SK-N-SH treated with all-trans-retinoic acid at 6 μM for 48 hours (cell line): ENCODE measurements at regions not wholly inside any gene's neighbourhood (a gene's known extent, or its start where the extent isn't known, plus 50 kb on each side); places are given as distances from the start of the nearest gene placed in this dataset.
"Not testable (repeated sequence)": the region's sequence is repeated elsewhere in the genome, so short reads cannot be mapped to it uniquely, and the experiment has no call there.

Experiments used
- ATAC-seq: fragments of 200-7000 bp; cut with Tn5 transposase; 3 replicates; pipeline ENCODE4 v1.9.1; 2020; ENCODE audit warnings: mild to moderate bottlenecking, moderate library complexity
- ARNTL ChIP-seq: fragments of 450-650 bp; formaldehyde crosslinking; IDR thresholded peaks from 2 replicates; pipeline ENCODE4 v1.5.0; 2020; ENCODE audit warnings: low read depth, mild to moderate bottlenecking, moderate library complexity, borderline replicate concordance
- BACH2 ChIP-seq: fragments of 250-450 bp; sonication (Bioruptor Pico); IDR thresholded peaks from 2 replicates; pipeline ENCODE4 v1.9.0; 2021; ENCODE audit warnings: mild to moderate bottlenecking, borderline replicate concordance
- CSDC2 ChIP-seq: fragments of 250-450 bp; sonication (Bioruptor Pico); IDR thresholded peaks from 2 replicates; pipeline ENCODE4 v1.5.0; 2020; ENCODE audit warnings: mild to moderate bottlenecking, moderate library complexity
- ESRRG ChIP-seq: fragments of 250-450 bp; sonication (Bioruptor Pico); IDR thresholded peaks from 2 replicates; pipeline ENCODE4 v1.6.1; 2021; ENCODE audit warnings: mild to moderate bottlenecking
- GLIS3 ChIP-seq: fragments of 250-450 bp; sonication (Bioruptor Pico); IDR thresholded peaks from 2 replicates; pipeline ENCODE4 v1.5.0; 2020; ENCODE audit warnings: mild to moderate bottlenecking, moderate library complexity
- ISL1 ChIP-seq: fragments of 250-450 bp; sonication (Bioruptor Pico); IDR thresholded peaks from 2 replicates; pipeline ENCODE4 v2.1.2; 2022; ENCODE audit warnings: mild to moderate bottlenecking, moderate library complexity
- OSR1 ChIP-seq: fragments of 250-450 bp; sonication (Bioruptor Pico); IDR thresholded peaks from 2 replicates; pipeline ENCODE4 v1.8.0; 2022; ENCODE audit warnings: moderate library complexity, mild to moderate bottlenecking, inconsistent platforms
- PPARA ChIP-seq: fragments of 250-450 bp; sonication (Bioruptor Pico); IDR thresholded peaks from 2 replicates; pipeline ENCODE4 v1.5.0; 2020; ENCODE audit warnings: mild to moderate bottlenecking, borderline replicate concordance
- RARB ChIP-seq: fragments of 250-450 bp; sonication (Bioruptor Pico); IDR thresholded peaks from 2 replicates; pipeline ENCODE4 v1.8.0; 2021; ENCODE audit warnings: mild to moderate bottlenecking, moderate library complexity
- TCF4 ChIP-seq: fragments of 250-450 bp; sonication (Bioruptor Pico); IDR thresholded peaks from 2 replicates; pipeline ENCODE4 v1.8.0; 2021; ENCODE audit warnings: mild to moderate bottlenecking, moderate library complexity, borderline replicate concordance
- TOX ChIP-seq: fragments of 250-450 bp; sonication (Bioruptor Pico); IDR thresholded peaks from 2 replicates; pipeline ENCODE4 v1.8.0; 2021; ENCODE audit warnings: mild to moderate bottlenecking, moderate library complexity, borderline replicate concordance
- ZC3H10 ChIP-seq: fragments of 250-450 bp; sonication (Bioruptor Pico); IDR thresholded peaks from 2 replicates; pipeline ENCODE4 v1.5.1; 2021; ENCODE audit warnings: mild to moderate bottlenecking, moderate library complexity
- ZFP3 ChIP-seq: fragments of 250-450 bp; sonication (Bioruptor Pico); IDR thresholded peaks from 2 replicates; pipeline ENCODE4 v1.5.0; 2020; ENCODE audit warnings: mild to moderate bottlenecking, moderate library complexity
- ZFP30 ChIP-seq: fragments of 450-650 bp; formaldehyde crosslinking; IDR thresholded peaks from 2 replicates; pipeline ENCODE4 v1.5.0; 2022; ENCODE audit warnings: mild to moderate bottlenecking, moderate library complexity
- ZNF565 ChIP-seq: fragments of 450-650 bp; formaldehyde crosslinking; conservative IDR thresholded peaks from 2 replicates; pipeline ENCODE4 v1.5.0; 2020; ENCODE audit warnings: low read depth, mild to moderate bottlenecking, moderate library complexity
- ZNF70 ChIP-seq: fragments of 450-650 bp; formaldehyde crosslinking; IDR thresholded peaks from 2 replicates; pipeline ENCODE4 v1.5.0; 2020; ENCODE audit warnings: mild to moderate bottlenecking, moderate library complexity
- ZNF8 ChIP-seq: fragments of 450-650 bp; formaldehyde crosslinking; IDR thresholded peaks from 2 replicates; pipeline ENCODE4 v1.5.0; 2020; ENCODE audit warnings: mild to moderate bottlenecking, moderate library complexity
- TF ChIP-seq, protein P1 (sequence below): fragments of 250-450 bp; sonication (Bioruptor Pico); IDR thresholded peaks from 2 replicates; pipeline ENCODE4 v1.5.0; 2020; ENCODE audit warnings: mild to moderate bottlenecking, moderate library complexity
- TF ChIP-seq, protein P2 (sequence below): fragments of 250-450 bp; sonication (Bioruptor Pico); IDR thresholded peaks from 2 replicates; pipeline ENCODE4 v1.8.0; 2020; ENCODE audit warnings: mild to moderate bottlenecking, moderate library complexity, borderline replicate concordance
- TF ChIP-seq, protein P3 (sequence below): fragments of 250-450 bp; sonication (Bioruptor Pico); IDR thresholded peaks from 2 replicates; pipeline ENCODE4 v1.5.1; 2021; ENCODE audit warnings: mild to moderate bottlenecking, moderate library complexity
- TF ChIP-seq, protein P4 (sequence below): fragments of 250-450 bp; sonication (Bioruptor Pico); IDR thresholded peaks from 2 replicates; pipeline ENCODE4 v1.5.1; 2020; ENCODE audit warnings: low read depth, mild to moderate bottlenecking, moderate library complexity
- TF ChIP-seq, protein P5 (sequence below): fragments of 250-450 bp; sonication (Bioruptor Pico); IDR thresholded peaks from 2 replicates; pipeline ENCODE4 v1.8.0; 2021; ENCODE audit warnings: low read depth, mild to moderate bottlenecking, moderate library complexity, borderline replicate concordance

DNA sequence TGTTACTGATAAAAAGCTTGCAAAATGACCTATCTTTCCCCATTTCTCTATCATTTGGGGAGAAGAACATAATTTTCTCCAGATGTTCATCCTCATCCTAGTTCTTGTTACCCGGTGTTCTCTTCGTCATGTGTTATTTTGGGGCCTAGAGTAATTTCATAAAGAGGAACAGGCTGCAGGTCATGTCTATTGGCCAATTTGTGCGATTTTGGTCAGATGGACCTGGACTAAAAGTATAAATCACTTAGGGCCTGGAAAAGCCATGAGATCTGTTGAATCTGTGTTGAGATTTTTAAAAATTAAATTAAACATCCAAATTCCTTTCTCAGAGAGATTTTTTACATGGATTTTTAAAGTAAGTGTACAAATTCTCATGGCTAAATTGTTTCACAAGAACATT, 241.3 kb upstream of the PLXNA2 start:
- TF ChIP-seq, protein P1, sequence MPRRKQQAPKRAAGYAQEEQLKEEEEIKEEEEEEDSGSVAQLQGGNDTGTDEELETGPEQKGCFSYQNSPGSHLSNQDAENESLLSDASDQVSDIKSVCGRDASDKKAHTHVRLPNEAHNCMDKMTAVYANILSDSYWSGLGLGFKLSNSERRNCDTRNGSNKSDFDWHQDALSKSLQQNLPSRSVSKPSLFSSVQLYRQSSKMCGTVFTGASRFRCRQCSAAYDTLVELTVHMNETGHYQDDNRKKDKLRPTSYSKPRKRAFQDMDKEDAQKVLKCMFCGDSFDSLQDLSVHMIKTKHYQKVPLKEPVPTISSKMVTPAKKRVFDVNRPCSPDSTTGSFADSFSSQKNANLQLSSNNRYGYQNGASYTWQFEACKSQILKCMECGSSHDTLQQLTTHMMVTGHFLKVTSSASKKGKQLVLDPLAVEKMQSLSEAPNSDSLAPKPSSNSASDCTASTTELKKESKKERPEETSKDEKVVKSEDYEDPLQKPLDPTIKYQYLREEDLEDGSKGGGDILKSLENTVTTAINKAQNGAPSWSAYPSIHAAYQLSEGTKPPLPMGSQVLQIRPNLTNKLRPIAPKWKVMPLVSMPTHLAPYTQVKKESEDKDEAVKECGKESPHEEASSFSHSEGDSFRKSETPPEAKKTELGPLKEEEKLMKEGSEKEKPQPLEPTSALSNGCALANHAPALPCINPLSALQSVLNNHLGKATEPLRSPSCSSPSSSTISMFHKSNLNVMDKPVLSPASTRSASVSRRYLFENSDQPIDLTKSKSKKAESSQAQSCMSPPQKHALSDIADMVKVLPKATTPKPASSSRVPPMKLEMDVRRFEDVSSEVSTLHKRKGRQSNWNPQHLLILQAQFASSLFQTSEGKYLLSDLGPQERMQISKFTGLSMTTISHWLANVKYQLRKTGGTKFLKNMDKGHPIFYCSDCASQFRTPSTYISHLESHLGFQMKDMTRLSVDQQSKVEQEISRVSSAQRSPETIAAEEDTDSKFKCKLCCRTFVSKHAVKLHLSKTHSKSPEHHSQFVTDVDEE (CRISPR knock-in tag): no peak
- TF ChIP-seq, protein P2, sequence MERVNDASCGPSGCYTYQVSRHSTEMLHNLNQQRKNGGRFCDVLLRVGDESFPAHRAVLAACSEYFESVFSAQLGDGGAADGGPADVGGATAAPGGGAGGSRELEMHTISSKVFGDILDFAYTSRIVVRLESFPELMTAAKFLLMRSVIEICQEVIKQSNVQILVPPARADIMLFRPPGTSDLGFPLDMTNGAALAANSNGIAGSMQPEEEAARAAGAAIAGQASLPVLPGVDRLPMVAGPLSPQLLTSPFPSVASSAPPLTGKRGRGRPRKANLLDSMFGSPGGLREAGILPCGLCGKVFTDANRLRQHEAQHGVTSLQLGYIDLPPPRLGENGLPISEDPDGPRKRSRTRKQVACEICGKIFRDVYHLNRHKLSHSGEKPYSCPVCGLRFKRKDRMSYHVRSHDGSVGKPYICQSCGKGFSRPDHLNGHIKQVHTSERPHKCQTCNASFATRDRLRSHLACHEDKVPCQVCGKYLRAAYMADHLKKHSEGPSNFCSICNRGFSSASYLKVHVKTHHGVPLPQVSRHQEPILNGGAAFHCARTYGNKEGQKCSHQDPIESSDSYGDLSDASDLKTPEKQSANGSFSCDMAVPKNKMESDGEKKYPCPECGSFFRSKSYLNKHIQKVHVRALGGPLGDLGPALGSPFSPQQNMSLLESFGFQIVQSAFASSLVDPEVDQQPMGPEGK (CRISPR knock-in tag): no peak
- TF ChIP-seq ISL1 (no peak), CSDC2 (no peak), ESRRG (CRISPR knock-in tag) (no peak), RARB (CRISPR knock-in tag) (no peak), ZNF70 (CRISPR knock-in tag) (no peak), TOX (no peak), OSR1 (CRISPR knock-in tag) (no peak), BACH2 (no peak), ARNTL (no peak), GLIS3 (CRISPR knock-in tag) (no peak), PPARA (CRISPR knock-in tag) (no peak), ZNF8 (CRISPR knock-in tag) (no peak), ZC3H10 (CRISPR knock-in tag) (no peak)
- TF ChIP-seq, protein P3, sequence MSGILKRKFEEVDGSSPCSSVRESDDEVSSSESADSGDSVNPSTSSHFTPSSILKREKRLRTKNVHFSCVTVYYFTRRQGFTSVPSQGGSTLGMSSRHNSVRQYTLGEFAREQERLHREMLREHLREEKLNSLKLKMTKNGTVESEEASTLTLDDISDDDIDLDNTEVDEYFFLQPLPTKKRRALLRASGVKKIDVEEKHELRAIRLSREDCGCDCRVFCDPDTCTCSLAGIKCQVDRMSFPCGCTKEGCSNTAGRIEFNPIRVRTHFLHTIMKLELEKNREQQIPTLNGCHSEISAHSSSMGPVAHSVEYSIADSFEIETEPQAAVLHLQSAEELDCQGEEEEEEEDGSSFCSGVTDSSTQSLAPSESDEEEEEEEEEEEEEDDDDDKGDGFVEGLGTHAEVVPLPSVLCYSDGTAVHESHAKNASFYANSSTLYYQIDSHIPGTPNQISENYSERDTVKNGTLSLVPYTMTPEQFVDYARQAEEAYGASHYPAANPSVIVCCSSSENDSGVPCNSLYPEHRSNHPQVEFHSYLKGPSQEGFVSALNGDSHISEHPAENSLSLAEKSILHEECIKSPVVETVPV (CRISPR knock-in tag): no peak
- TF ChIP-seq, protein P4, sequence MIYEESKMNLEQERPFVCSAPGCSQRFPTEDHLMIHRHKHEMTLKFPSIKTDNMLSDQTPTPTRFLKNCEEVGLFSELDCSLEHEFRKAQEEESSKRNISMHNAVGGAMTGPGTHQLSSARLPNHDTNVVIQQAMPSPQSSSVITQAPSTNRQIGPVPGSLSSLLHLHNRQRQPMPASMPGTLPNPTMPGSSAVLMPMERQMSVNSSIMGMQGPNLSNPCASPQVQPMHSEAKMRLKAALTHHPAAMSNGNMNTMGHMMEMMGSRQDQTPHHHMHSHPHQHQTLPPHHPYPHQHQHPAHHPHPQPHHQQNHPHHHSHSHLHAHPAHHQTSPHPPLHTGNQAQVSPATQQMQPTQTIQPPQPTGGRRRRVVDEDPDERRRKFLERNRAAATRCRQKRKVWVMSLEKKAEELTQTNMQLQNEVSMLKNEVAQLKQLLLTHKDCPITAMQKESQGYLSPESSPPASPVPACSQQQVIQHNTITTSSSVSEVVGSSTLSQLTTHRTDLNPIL: no peak
- ATAC-seq: no peak

DNA sequence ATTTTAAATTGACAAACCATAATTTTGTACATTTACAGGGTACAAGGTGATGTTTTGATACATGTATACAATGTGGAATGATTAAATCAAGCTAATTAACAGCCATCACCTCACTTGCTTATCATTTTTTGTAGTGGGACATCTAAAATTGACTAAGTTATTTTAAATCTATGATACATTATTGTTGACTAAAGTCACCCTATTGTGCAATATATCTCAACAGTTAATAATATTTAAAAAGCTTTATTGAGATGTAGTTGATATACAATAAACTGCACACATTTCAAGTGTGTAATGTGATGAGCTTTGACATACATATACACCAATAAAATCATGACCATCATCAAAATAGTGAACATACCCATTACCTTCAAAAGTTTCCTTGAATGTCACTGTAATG, 242.5 kb upstream of the PLXNA2 start:
- ATAC-seq: no peak
- TF ChIP-seq ESRRG (CRISPR knock-in tag): no peak
- TF ChIP-seq ZFP3: no peak
- no peak for TF ChIP-seq RARB (CRISPR knock-in tag)
- TF ChIP-seq ZNF565: no peak
- TF ChIP-seq GLIS3 (CRISPR knock-in tag): no peak
- TF ChIP-seq, protein P2 (CRISPR knock-in tag): no peak
- TF ChIP-seq, protein P5, sequence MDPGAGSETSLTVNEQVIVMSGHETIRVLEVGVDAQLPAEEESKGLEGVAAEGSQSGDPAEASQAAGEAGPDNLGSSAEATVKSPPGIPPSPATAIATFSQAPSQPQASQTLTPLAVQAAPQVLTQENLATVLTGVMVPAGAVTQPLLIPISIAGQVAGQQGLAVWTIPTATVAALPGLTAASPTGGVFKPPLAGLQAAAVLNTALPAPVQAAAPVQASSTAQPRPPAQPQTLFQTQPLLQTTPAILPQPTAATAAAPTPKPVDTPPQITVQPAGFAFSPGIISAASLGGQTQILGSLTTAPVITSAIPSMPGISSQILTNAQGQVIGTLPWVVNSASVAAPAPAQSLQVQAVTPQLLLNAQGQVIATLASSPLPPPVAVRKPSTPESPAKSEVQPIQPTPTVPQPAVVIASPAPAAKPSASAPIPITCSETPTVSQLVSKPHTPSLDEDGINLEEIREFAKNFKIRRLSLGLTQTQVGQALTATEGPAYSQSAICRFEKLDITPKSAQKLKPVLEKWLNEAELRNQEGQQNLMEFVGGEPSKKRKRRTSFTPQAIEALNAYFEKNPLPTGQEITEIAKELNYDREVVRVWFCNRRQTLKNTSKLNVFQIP (CRISPR knock-in tag): no peak
- TF ChIP-seq TOX: no peak
- TF ChIP-seq, protein P3 (CRISPR knock-in tag): no peak
- TF ChIP-seq PPARA (CRISPR knock-in tag): no peak
- TF ChIP-seq, protein P1 (CRISPR knock-in tag): no peak
- TF ChIP-seq CSDC2: no peak
- TF ChIP-seq ZNF70 (CRISPR knock-in tag): no peak
- TF ChIP-seq ARNTL: no peak
- TF ChIP-seq ISL1: no peak
- TF ChIP-seq OSR1 (CRISPR knock-in tag): no peak
- TF ChIP-seq TCF4 (CRISPR knock-in tag): no peak
- TF ChIP-seq ZFP30: no peak
- no peak for TF ChIP-seq ZNF8 (CRISPR knock-in tag)
- TF ChIP-seq, all 23 proteins: peak for 0

DNA sequence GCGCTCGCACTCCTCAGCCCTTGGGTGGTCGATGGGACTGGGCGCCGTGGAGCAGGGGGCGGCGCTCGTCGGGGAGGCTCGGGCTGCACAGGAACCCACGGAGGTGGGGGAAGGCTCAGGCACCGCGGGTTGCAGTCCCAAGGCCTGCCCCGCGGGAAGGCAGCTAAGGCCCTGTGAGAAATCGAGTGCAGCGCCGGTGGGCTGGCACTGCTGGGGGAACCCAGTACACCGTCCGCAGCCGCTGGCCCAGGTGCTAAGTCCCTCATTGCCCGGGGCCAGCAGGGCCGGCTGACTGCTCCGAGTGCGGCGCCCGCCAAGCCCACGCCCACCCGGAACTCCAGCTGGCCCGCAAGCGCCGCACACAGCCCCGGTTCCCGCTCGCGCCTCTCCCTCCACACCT, 244.2 kb upstream of the PLXNA2 start:
- ATAC-seq: not testable (repeated sequence)
